Left lung (tissue), 4 donors: ENCODE measurements at regions not wholly inside any gene's neighbourhood (a gene's known extent, or its start where the extent isn't known, plus 50 kb on each side); places are given as distances from the start of the nearest gene placed in this dataset.

Experiments
- ATAC-seq: fragments of 200-7000 bp; cut with Tn5 transposase; one replicate; pipeline ENCODE4 v1.9.1; 2020; ENCODE audit warnings: moderate library complexity
- DNase-seq, 4 donors: peaks; one replicate each; pipeline ENCODE4 v3.0.0-alpha.2; 2013 to 2020
- H3K27ac ChIP-seq, 2 donors: fragments of 200-600 bp; sonication (generic) in 1 of 2; one replicate each; pipeline versions ENCODE4 v1.5.0 to v1.8.0; 2020 to 2021
- H3K27me3 ChIP-seq, 2 donors: fragments of 200-600 bp; sonication (generic) in 1 of 2; one replicate each; pipeline versions ENCODE4 v1.5.0 to v1.8.0; 2020 to 2021
- H3K36me3 ChIP-seq, 2 donors: fragments of 200-600 bp; sonication (generic) in 1 of 2; one replicate each; pipeline versions ENCODE4 v1.5.0 to v1.8.0; 2020 to 2021
- H3K4me1 ChIP-seq, 2 donors: fragments of 200-600 bp; one replicate each; pipeline ENCODE4 v1.8.0; 2021
- H3K4me3 ChIP-seq, 2 donors: fragments of 200-600 bp; sonication (generic) in 1 of 2; one replicate each; pipeline versions ENCODE4 v1.5.0 to v1.8.0; 2020 to 2021; ENCODE audit warnings: mild to moderate bottlenecking in 1 of 2
- H3K9me3 ChIP-seq, 2 donors: fragments of 200-600 bp; sonication (generic) in 1 of 2; one replicate each; pipeline versions ENCODE4 v1.5.0 to v1.8.0; 2020 to 2021
- CTCF ChIP-seq, 2 donors: fragments of 200-600 bp; sonication (generic) in 1 of 2; IDR thresholded peaks; one replicate each; pipeline versions ENCODE4 v1.5.0 to v1.8.0; 2021; ENCODE audit warnings: antibody characterized with exemption in 2 of 2
- intact Hi-C, 2 donors: fragments of 100-400 bp; cut with DNase I; formaldehyde crosslinking; loops; one replicate each; pipeline versions ENCODE4 v1.11.2 to v1.14.2; 2022
- donor health status: DM: no; HTN: yes; CAD: no.
- donor health status: DM: no; HTN: no; CAD: no.

DNA sequence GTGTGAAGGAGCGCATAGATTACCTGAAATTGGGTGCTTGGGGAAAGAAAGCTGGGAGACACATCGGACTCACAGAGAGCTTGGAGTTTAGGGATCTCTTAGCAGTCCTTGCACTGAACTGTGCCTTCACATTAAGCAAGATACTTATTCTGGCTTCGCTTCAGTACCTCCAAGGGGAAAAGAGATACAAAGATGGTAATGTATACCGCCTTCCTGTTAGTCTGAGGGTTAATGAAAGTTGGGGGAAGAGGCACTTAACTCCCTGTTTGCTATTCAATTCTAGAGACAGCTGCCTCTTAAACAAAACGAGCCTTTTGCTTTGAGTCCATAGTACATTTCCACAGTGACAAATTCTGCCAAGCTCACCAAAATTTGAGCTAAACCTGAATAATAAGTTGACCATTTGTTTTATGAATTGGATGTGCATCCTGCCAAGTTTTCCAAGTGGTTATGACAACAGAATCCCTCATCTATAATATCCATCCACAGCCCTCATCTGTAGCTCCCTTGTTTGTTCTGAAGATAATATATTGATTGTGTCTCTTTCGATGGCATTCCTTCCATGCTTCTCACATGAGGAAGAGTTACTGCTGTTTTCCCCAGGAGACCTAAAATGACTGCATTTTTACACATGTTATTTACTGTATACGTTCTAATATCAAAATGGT is 287.1 kb upstream of the ATP5MC3 start:
- Histone ChIP-seq H3K9me3 (no peaks in the 10 kb centered on the region), H3K27me3 (no peaks in the 10 kb centered on the region), H3K4me1 (no peaks in the 10 kb centered on the region), H3K36me3 (no peaks in the 10 kb centered on the region), H3K27ac (no peak overlapping the region), H3K4me3 (no peak overlapping the region)
- ATAC-seq (no peak), DNase-seq (no peak)
- no peak for TF ChIP-seq CTCF (IDR thresholded peaks at IDR 0.05)
- intact Hi-C loops = no loop called here

DNA sequence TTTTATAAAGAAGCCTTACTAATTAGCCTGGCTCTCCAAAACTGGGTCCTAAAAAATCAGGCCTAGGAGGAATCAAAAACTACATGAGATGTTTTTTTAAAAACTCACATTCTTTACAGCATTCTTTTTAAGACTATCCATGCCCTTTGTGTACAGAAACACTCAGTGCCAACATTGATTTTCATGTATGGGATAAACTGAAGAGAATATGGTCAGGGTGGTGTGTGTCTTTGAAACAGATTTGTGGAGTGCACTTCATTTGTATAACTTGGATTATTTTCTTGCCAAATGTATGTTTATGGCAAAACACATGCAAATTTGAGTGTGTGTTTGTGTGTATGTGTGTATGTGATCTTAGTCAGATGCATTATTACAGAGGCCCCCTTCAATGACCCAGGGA is 283.6 kb upstream of the ATP5MC3 start:
- H3K9me3 ChIP-seq = peaks cover 0 to 4% of the 10 kb centered on the region in 2 donors
- DNase-seq = no peak
- peaks cover 0 to 7% of the 10 kb centered on the region in 2 donors for H3K4me1 ChIP-seq
- H3K27ac ChIP-seq = no peak overlapping the region
- TF ChIP-seq CTCF (IDR thresholded peaks at IDR 0.05) = no peak
- H3K4me3 ChIP-seq = no peak overlapping the region
- H3K27me3 ChIP-seq = no peaks in the 10 kb centered on the region
- H3K36me3 ChIP-seq = no peaks in the 10 kb centered on the region
- ATAC-seq = no peak
- intact Hi-C loops = no loop called here

DNA sequence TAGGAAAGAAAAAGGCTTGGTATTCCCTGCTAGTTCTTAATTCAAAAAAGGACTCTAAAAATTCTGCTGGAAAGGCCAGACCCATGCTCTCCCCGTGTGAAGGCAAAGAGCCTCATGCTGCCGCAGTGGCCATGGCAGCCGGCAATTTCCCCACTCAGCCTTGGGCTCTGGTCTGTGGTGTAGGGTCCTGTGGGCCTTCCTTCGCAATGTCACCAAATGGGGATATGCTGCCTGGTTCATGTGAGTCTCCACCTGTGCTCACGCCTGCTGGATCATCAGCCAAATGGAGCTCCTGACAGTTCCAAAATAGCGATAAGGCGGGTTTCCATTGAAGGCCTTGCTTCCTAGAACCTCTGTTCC is 282.8 kb upstream of the ATP5MC3 start:
- intact Hi-C loops = no loop called here
- TF ChIP-seq CTCF (IDR thresholded peaks at IDR 0.05) = no peak

GRCh38 chr2:175463589-175464310 is 282.2 kb upstream of the ATP5MC3 start:
- peak in 3 of 4 donors; percentile 25 to 77 (median 34) for DNase-seq
- TF ChIP-seq CTCF (IDR thresholded peaks at IDR 0.05) = no peak
- no peaks in the 10 kb centered on the region for H3K27me3 ChIP-seq
- no peak for ATAC-seq
- H3K9me3 ChIP-seq = peaks cover 0 to 6% of the 10 kb centered on the region in 2 donors
- intact Hi-C loops = no loop called here
- H3K4me1 ChIP-seq = peaks cover 0 to 7% of the 10 kb centered on the region in 2 donors
- H3K36me3 ChIP-seq = no peaks in the 10 kb centered on the region
- no peak overlapping the region for H3K4me3 ChIP-seq
- peak overlapping the region in 1 of 2 donors; percentile 79 for H3K27ac ChIP-seq

More for the DNA sequence above, 282.8 kb upstream of the ATP5MC3 start:
- H3K36me3 ChIP-seq = no peaks in the 10 kb centered on the region
- H3K27ac ChIP-seq = peak overlapping the region in 1 of 2 donors; percentile 79
- H3K4me1 ChIP-seq = peaks cover 0 to 7% of the 10 kb centered on the region in 2 donors
- ATAC-seq = no peak
- peaks cover 0 to 6% of the 10 kb centered on the region in 2 donors for H3K9me3 ChIP-seq
- no peaks in the 10 kb centered on the region for H3K27me3 ChIP-seq
- DNase-seq = no peak
- H3K4me3 ChIP-seq = no peak overlapping the region

GRCh38 chr2:175463169-175463568 is 281.7 kb upstream of the ATP5MC3 start:
- H3K9me3 ChIP-seq = peaks cover 0 to 6% of the 10 kb centered on the region in 2 donors
- DNase-seq (no peak), ATAC-seq (no peak)
- H3K4me1 ChIP-seq = peaks cover 0 to 7% of the 10 kb centered on the region in 2 donors
- no peaks in the 10 kb centered on the region for H3K27me3 ChIP-seq
- H3K27ac ChIP-seq = peak overlapping the region in 1 of 2 donors; percentile 79
- no peak overlapping the region for H3K4me3 ChIP-seq
- intact Hi-C loops = no loop called here
- no peaks in the 10 kb centered on the region for H3K36me3 ChIP-seq
- TF ChIP-seq CTCF (IDR thresholded peaks at IDR 0.05) = no peak
